H9 (cell line): ENCODE measurements at regions not wholly inside any gene's neighbourhood (a gene's known extent, or its start where the extent isn't known, plus 50 kb on each side); places are given as distances from the start of the nearest gene placed in this dataset.

Source experiments
- DNase-seq: peaks from one replicate; pipeline ENCODE4 v3.0.0-alpha.2; 2017
- H2AFZ ChIP-seq: one replicate; pipeline ENCODE4 v1.6.1; 2013; ENCODE audit warnings: mild to moderate bottlenecking, low read length, control low read depth, moderate library complexity
- H2AK5ac ChIP-seq: 2 replicates; pipeline ENCODE4 v1.6.1; 2013; ENCODE audit warnings: low read length, control low read depth, mixed read lengths; ENCODE audit not compliant: insufficient read length
- H2BK120ac ChIP-seq: one replicate; pipeline ENCODE4 v1.6.1; 2013; ENCODE audit warnings: low read depth, mild to moderate bottlenecking, low read length, control low read depth, inconsistent platforms; ENCODE audit not compliant: poor library complexity, severe bottlenecking
- H2BK12ac ChIP-seq: 2 replicates; pipeline ENCODE4 v1.6.1; 2013; ENCODE audit warnings: low read length, control low read depth, mixed read lengths, low read depth; ENCODE audit not compliant: insufficient read length
- H2BK15ac ChIP-seq: 2 replicates; pipeline ENCODE4 v1.6.1; 2013; ENCODE audit warnings: low read depth, low read length, control low read depth
- H2BK20ac ChIP-seq: one replicate; pipeline ENCODE4 v1.6.1; 2013; ENCODE audit warnings: low read depth, mild to moderate bottlenecking, low read length, control low read depth, inconsistent platforms; ENCODE audit not compliant: poor library complexity, severe bottlenecking
- H2BK5ac ChIP-seq: 2 replicates; pipeline ENCODE4 v1.6.1; 2013; ENCODE audit warnings: low read length, control low read depth, mixed read lengths; ENCODE audit not compliant: insufficient read length
- H3K14ac ChIP-seq: 2 replicates; pipeline ENCODE4 v1.6.1; 2013; ENCODE audit warnings: low read length, control low read depth; ENCODE audit not compliant: insufficient read depth
- H3K18ac ChIP-seq: 2 replicates; pipeline ENCODE4 v1.6.1; 2013; ENCODE audit warnings: low read depth, mild to moderate bottlenecking, mixed read lengths, low read length, control low read depth; ENCODE audit not compliant: insufficient read length
- H3K23ac ChIP-seq: 2 replicates; pipeline ENCODE4 v1.6.1; 2013; ENCODE audit warnings: low read length, control low read depth, mixed read lengths, low read depth; ENCODE audit not compliant: insufficient read length
- H3K23me2 ChIP-seq: 2 replicates; pipeline ENCODE4 v1.6.1; 2013; ENCODE audit warnings: low read depth, mild to moderate bottlenecking, mixed read lengths, low read length, control low read depth; ENCODE audit not compliant: insufficient read length, poor library complexity, severe bottlenecking
- H3K27ac ChIP-seq: 2 replicates; pipeline ENCODE4 v1.5.1; 2013; ENCODE audit warnings: low read length, control low read depth, mixed read lengths, low read depth; ENCODE audit not compliant: insufficient read length
- H3K27me3 ChIP-seq: 2 replicates; pipeline ENCODE4 v1.6.1; 2013; ENCODE audit warnings: low read length, control low read depth, inconsistent platforms; ENCODE audit not compliant: insufficient read depth
- H3K4ac ChIP-seq: 2 replicates; pipeline ENCODE4 v1.6.1; 2013; ENCODE audit warnings: low read depth, mild to moderate bottlenecking, control low read depth, inconsistent platforms, low read length, moderate library complexity
- H3K4me1 ChIP-seq: 2 replicates; pipeline ENCODE4 v1.6.1; 2013; ENCODE audit warnings: low read length, control low read depth, inconsistent platforms; ENCODE audit not compliant: insufficient read depth
- H3K4me2 ChIP-seq: 2 replicates; pipeline ENCODE4 v1.6.1; 2013; ENCODE audit warnings: low read length, control low read depth, mixed read lengths; ENCODE audit not compliant: insufficient read length, insufficient read depth
- H3K56ac ChIP-seq: 2 replicates; pipeline ENCODE4 v1.6.1; 2013; ENCODE audit warnings: low read depth, mild to moderate bottlenecking, mixed read lengths, low read length, control low read depth; ENCODE audit not compliant: insufficient read length
- H3K79me1 ChIP-seq: 2 replicates; pipeline ENCODE4 v1.6.1; 2013; ENCODE audit warnings: low read depth, mild to moderate bottlenecking, moderate library complexity, low read length, control low read depth, inconsistent platforms; ENCODE audit not compliant: insufficient read depth, poor library complexity, severe bottlenecking
- H3K79me2 ChIP-seq: 2 replicates; pipeline ENCODE4 v1.6.1; 2013; ENCODE audit warnings: low read length, control low read depth, inconsistent platforms; ENCODE audit not compliant: insufficient read depth
- H3K9ac ChIP-seq: 2 replicates; pipeline ENCODE4 v1.6.1; 2013; ENCODE audit warnings: low read length, control low read depth, mixed read lengths; ENCODE audit not compliant: insufficient read length; ENCODE audit errors: extremely low read depth
- H3K9me3 ChIP-seq: one replicate; pipeline ENCODE4 v1.6.1; 2013; ENCODE audit warnings: low read depth, low read length, inconsistent platforms; ENCODE audit not compliant: control insufficient read depth
- H3T11ph ChIP-seq: one replicate; pipeline ENCODE4 v1.6.1; 2013; ENCODE audit warnings: mild to moderate bottlenecking, low read length, control low read depth, inconsistent platforms
- H4K20me1 ChIP-seq: one replicate; pipeline ENCODE4 v1.6.1; 2013; ENCODE audit not compliant: control insufficient read depth, insufficient read length, insufficient read depth
- H4K5ac ChIP-seq: 2 replicates; pipeline ENCODE4 v1.6.1; 2013; ENCODE audit warnings: low read depth, mild to moderate bottlenecking, mixed read lengths, low read length, control low read depth; ENCODE audit not compliant: insufficient read length
- H4K8ac ChIP-seq: replicated peaks from 2 replicates; pipeline ENCODE4 v1.6.1; 2013; ENCODE audit warnings: low read length, control low read depth, mixed read lengths, low read depth; ENCODE audit not compliant: insufficient read length
- H4K91ac ChIP-seq: 2 replicates; pipeline ENCODE4 v1.6.1; 2013; ENCODE audit warnings: low read depth, mild to moderate bottlenecking, moderate library complexity, mixed read lengths, low read length, control low read depth; ENCODE audit not compliant: insufficient read length
- H3K27ac Mint-ChIP-seq, 3 experiments: 2 replicates in 2 of 3; 3 replicates in 1 of 3; pipeline ENCODE4 v1.8.0; 2020 to 2021; ENCODE audit warnings: mixed read lengths in 3 of 3, mild to moderate bottlenecking in 1 of 3, moderate library complexity in 1 of 3
- H3K27me3 Mint-ChIP-seq: 2 replicates; pipeline ENCODE4 v1.8.0; 2021; ENCODE audit warnings: low read depth, mild to moderate bottlenecking, moderate library complexity, mixed read lengths
- H3K36me3 Mint-ChIP-seq, 3 experiments: 2 replicates in 2 of 3; 3 replicates in 1 of 3; pipeline ENCODE4 v1.8.0; 2020 to 2021; ENCODE audit warnings: low read depth in 3 of 3, mixed read lengths in 3 of 3; ENCODE audit not compliant: insufficient read depth in 1 of 3
- H3K4me1 Mint-ChIP-seq, 2 experiments: 2 replicates each; pipeline ENCODE4 v1.8.0; 2020; ENCODE audit warnings: mixed read lengths in 2 of 2
- H3K4me3 Mint-ChIP-seq, 2 experiments: 2 replicates in 1 of 2; 3 replicates in 1 of 2; pipeline ENCODE4 v1.8.0; 2020 to 2021; ENCODE audit warnings: mild to moderate bottlenecking in 2 of 2, mixed read lengths in 2 of 2, moderate library complexity in 1 of 2
- H3K9me3 Mint-ChIP-seq, 2 experiments: 2 replicates in 1 of 2; 3 replicates in 1 of 2; pipeline ENCODE4 v1.8.0; 2020; ENCODE audit warnings: mild to moderate bottlenecking in 2 of 2, mixed read lengths in 2 of 2, moderate library complexity in 1 of 2
- CTCF ChIP-seq: fragments of 200-600 bp; sonication (generic); conservative IDR thresholded peaks from 3 replicates; pipeline ENCODE4 v1.8.0; 2021; ENCODE audit warnings: antibody characterized with exemption, mild to moderate bottlenecking
- WGBS: extraction: QIAGEN DNeasy Blood & Tissue Kit; methylation state at CpG from one replicate; pipeline ENCODE4 v1.1.7; 2013; ENCODE audit warnings: missing lambda C conversion rate, low lambda C conversion rate, mixed read lengths; ENCODE audit not compliant: insufficient read length; ENCODE audit errors: extremely low coverage; 5-methylcytosine and 5-hydroxymethylcytosine counted together

GRCh38 chr11:103662880-103663279 lies 373.6 kb upstream of the DDI1 start:
- H3K9me3 ChIP-seq = no peaks in the 10 kb centered on the region
- H3K18ac ChIP-seq = no peak overlapping the region
- Mint-ChIP-seq H3K4me1 (no peaks in the 10 kb centered on the region), H3K36me3 (no peaks in the 10 kb centered on the region), H3K27ac (no peak overlapping the region), H3K27me3 (no peaks in the 10 kb centered on the region), H3K4me3 (no peak overlapping the region), H3K9me3 (no peaks in the 10 kb centered on the region)
- no peak overlapping the region for H4K8ac ChIP-seq
- no peak overlapping the region for H2BK120ac ChIP-seq
- H3T11ph ChIP-seq = no peak overlapping the region
- WGBS = no CpG with 5 or more reads among the region's 2 CpGs
- no peaks in the 10 kb centered on the region for H4K20me1 ChIP-seq
- no peaks in the 10 kb centered on the region for H3K79me2 ChIP-seq
- no peak overlapping the region for H2AK5ac ChIP-seq
- no peak overlapping the region for H3K14ac ChIP-seq
- TF ChIP-seq CTCF = no peak
- H3K23ac ChIP-seq = no peak overlapping the region
- H2BK15ac ChIP-seq = no peak overlapping the region
- H3K23me2 ChIP-seq = no peaks in the 10 kb centered on the region
- H3K79me1 ChIP-seq = no peaks in the 10 kb centered on the region
- no peak overlapping the region for H3K27ac ChIP-seq
- H3K27me3 ChIP-seq = no peaks in the 10 kb centered on the region
- no peak overlapping the region for H3K9ac ChIP-seq
- H2BK12ac ChIP-seq = no peak overlapping the region
- H2BK20ac ChIP-seq = no peak overlapping the region
- H3K4me1 ChIP-seq = no peaks in the 10 kb centered on the region
- no peak overlapping the region for H3K56ac ChIP-seq
- no peak overlapping the region for H3K4ac ChIP-seq
- no peak overlapping the region for H2AFZ ChIP-seq
- H4K5ac ChIP-seq = no peak overlapping the region
- no peak for DNase-seq
- no peak overlapping the region for H4K91ac ChIP-seq
- H3K4me2 ChIP-seq = no peak overlapping the region
- no peak overlapping the region for H2BK5ac ChIP-seq
